HG03280 (cell line): ENCODE measurements at regions not wholly inside any gene's neighbourhood (a gene's known extent, or its start where the extent isn't known, plus 50 kb on each side); places are given as distances from the start of the nearest gene placed in this dataset.

Experiments used
- ATAC-seq: cut with Tn5 transposase; IDR thresholded peaks from one replicate; pipeline ENCODE4 v1.9.1; 2021; ENCODE audit warnings: mild to moderate bottlenecking, moderate library complexity; ENCODE audit not compliant: unreplicated experiment

GRCh38 chr4:29521281-29521680 lies 1198.9 kb upstream of the PCDH7 start:
- ATAC-seq = no peak

- ATAC-seq = no peak
These were observed 1183.4 kb upstream of the PCDH7 start for GRCh38 chr4:29536745-29537144.

GRCh38 chr4:29538889-29539646 lies 1181.1 kb upstream of the PCDH7 start:
- ATAC-seq = no peak

- no peak for ATAC-seq
These were observed 1179.6 kb upstream of the PCDH7 start for GRCh38 chr4:29540439-29541102.

- no peak for ATAC-seq
These were observed 1178.4 kb upstream of the PCDH7 start for GRCh38 chr4:29541757-29542156.

GRCh38 chr4:29549342-29549741 lies 1170.8 kb upstream of the PCDH7 start:
- ATAC-seq = no peak

- no peak for ATAC-seq
These were observed 1168.3 kb upstream of the PCDH7 start for GRCh38 chr4:29551821-29552220.

GRCh38 chr4:29553846-29554245 lies 1166.3 kb upstream of the PCDH7 start:
- no peak for ATAC-seq

GRCh38 chr4:29558789-29559188 lies 1161.4 kb upstream of the PCDH7 start:
- ATAC-seq = no peak

GRCh38 chr4:29559286-29559685 lies 1160.9 kb upstream of the PCDH7 start:
- ATAC-seq = no peak

- ATAC-seq = no peak
These were observed 1159.7 kb upstream of the PCDH7 start for GRCh38 chr4:29560452-29560851.

- no peak for ATAC-seq
These were observed 1154.9 kb upstream of the PCDH7 start for GRCh38 chr4:29565256-29565655.

- no peak for ATAC-seq
These were observed 1153.8 kb upstream of the PCDH7 start for GRCh38 chr4:29566371-29566770.

- no peak for ATAC-seq
These were observed 1148.8 kb upstream of the PCDH7 start for GRCh38 chr4:29571322-29571721.

GRCh38 chr4:29578329-29578728 lies 1141.8 kb upstream of the PCDH7 start:
- no peak for ATAC-seq

- no peak for ATAC-seq
These were observed 1138.7 kb upstream of the PCDH7 start for GRCh38 chr4:29581457-29581856.

- ATAC-seq = no peak
These were observed 1131.6 kb upstream of the PCDH7 start for GRCh38 chr4:29588617-29589016.

- no peak for ATAC-seq
These were observed 1123.9 kb upstream of the PCDH7 start for GRCh38 chr4:29596228-29596627.

GRCh38 chr4:29619168-29619567 lies 1101.0 kb upstream of the PCDH7 start:
- ATAC-seq = no peak

- no peak for ATAC-seq
These were observed 1088.0 kb upstream of the PCDH7 start for GRCh38 chr4:29632199-29632598.

GRCh38 chr4:29636961-29637360 lies 1083.2 kb upstream of the PCDH7 start:
- no peak for ATAC-seq

- ATAC-seq = no peak
These were observed 1066.9 kb upstream of the PCDH7 start for GRCh38 chr4:29653221-29653620.

GRCh38 chr4:29680644-29681043 lies 1039.5 kb upstream of the PCDH7 start:
- no peak for ATAC-seq
